ENCODE measurements at regions not wholly inside any gene's neighbourhood (a gene's known extent, or its start where the extent isn't known, plus 50 kb on each side); places are given as distances from the start of the nearest gene placed in this dataset.

GRCh38 chr3:72427624-72428023, 420.6 kb downstream of the SHQ1 start:
- TF ChIP-seq CTCF (IDR thresholded peaks at IDR 0.05) = no peak
- TF ChIP-seq POLR2A (IDR thresholded peaks at IDR 0.05) = no peak
- no peak for TF ChIP-seq EP300 (IDR thresholded peaks at IDR 0.05; ENCODE audit: low read depth)

All from transverse colon (tissue), 3 donors.